HG02884 (cell line): ENCODE measurements at regions not wholly inside any gene's neighbourhood (a gene's known extent, or its start where the extent isn't known, plus 50 kb on each side); places are given as distances from the start of the nearest gene placed in this dataset.

Source experiments
- ATAC-seq: cut with Tn5 transposase; IDR thresholded peaks from one replicate; pipeline ENCODE4 v1.9.1; 2021; ENCODE audit warnings: mild to moderate bottlenecking, moderate library complexity; ENCODE audit not compliant: unreplicated experiment

DNA sequence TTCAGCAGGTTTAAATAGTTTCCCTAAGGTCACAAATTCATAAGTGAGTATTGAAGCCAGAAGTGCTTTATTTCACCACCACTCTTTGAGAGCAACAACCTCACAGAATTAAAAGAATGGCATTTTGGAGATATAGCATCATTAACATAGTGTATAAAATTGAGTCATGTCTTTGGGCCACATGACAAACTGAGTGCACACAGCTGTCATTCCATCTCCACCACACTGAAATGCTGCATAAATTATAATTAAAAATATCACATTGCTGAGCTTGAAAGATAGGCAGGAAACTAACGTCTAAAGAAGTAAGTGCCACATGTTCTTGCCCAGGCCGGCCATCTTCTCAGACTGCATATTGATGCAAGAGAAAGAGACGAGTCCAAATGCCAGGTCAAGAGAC, 897.9 kb upstream of the CNTNAP5 start:
- no peak for ATAC-seq

DNA sequence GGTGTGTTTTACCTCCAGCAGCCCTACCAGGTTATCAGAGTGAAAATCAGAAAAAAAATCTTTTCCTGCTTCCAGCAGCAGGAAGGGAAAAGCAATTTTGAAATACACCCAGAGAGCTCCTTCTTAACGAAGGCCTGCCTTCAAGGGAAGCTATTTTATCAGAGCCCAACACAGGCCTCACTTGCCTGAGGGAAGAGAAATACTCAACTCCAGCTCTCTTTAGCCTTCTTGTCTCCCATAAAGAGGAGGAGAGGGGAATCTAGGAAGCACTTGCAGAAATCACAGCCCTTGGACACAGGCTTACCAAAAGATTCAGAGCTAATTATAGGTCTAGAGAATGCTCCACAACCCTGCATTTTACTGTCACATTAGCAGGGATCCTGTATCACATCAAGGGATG, 896.1 kb upstream of the CNTNAP5 start:
- ATAC-seq, result no peak

DNA sequence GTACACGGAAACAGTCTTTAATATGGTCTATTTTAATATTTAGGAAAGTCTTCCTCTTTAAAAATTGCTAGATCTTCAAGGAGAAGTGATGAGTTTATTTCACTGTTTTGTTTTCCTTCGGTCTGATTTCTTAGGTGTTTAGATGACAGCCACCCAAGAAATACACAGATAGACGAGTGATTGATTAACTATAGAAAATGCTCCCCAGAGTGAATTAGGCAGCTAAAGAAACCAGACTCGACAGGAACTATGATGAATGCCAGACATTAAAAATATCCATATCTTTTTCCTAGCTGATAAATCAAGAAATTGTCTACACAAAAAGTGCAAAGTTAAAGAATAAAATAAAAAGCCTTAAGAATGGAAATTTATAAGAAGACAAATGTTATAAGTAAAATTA, 888.7 kb upstream of the CNTNAP5 start:
- no peak for ATAC-seq

DNA sequence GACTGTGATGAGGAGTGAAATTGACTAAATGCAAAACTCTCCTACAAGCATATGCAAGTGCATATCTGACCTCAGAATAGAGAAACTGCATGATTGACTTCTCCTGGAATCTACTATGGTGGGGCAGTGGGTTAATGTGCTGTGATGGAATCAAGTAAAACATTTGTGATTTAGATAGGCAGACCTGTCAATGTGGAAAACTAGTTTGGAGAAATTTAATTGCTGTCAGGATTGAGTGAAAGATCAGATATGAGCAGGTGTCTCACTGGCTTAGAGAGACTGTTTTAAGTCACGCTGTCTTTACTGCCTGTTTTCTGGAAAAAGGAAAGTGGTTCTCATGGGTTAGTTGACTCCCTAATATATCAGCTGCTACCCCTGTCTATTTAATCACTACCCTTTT, 881.0 kb upstream of the CNTNAP5 start:
- ATAC-seq, result no peak

DNA sequence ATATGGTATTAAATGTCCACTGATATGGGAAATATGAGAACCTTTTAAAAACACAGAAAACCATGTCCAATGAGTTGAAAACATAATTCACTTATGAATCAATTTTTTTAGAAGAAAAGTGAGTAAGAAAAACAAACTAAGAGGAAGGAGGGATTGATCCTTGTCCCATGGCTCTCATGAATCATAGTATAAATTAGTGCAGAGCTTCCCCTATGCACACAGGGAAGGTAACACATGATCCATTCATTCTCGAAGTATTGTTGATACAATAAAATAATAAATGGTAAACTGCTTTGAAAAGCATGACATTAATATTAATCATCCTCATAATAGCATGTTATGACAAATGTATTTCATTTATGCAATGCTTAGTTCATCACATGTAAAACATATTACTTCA, 872.0 kb upstream of the CNTNAP5 start:
- ATAC-seq, result no peak

GRCh38 chr2:123154195-123154594, 870.9 kb upstream of the CNTNAP5 start:
- no peak for ATAC-seq

- ATAC-seq, result no peak
Observed at GRCh38 chr2:123157016-123157415, 868.1 kb upstream of the CNTNAP5 start.

DNA sequence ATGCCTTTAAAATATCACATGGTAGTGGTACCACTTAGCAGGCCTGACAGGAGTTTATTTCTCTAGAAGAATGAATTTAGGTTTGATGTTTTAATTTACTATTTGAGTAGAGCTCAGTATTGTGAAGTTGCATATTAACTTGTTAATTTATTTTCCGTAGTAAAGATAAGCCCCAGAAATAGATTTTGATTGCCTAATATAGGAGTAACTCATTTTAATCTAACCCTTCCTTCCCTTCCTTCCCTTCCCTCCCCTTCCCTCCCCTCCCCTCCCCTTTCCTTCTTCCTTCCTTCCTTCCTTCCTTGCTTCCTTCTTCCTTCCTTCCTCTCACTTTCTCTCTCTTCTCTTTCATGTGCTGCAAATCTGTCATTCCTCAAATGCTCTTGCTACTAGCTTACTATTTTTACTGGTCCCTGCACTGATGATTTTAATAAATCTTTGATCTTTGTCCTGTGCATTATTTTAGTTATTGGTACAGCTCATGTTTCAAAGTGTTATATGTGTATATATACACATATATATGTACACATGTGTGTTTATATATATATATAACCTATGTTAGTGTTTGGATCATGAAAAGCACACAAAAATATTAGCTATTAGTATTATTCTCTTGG, 862.6 kb upstream of the CNTNAP5 start:
- ATAC-seq, result no peak

- no peak for ATAC-seq
Observed at GRCh38 chr2:123163398-123163797, 861.7 kb upstream of the CNTNAP5 start.

DNA sequence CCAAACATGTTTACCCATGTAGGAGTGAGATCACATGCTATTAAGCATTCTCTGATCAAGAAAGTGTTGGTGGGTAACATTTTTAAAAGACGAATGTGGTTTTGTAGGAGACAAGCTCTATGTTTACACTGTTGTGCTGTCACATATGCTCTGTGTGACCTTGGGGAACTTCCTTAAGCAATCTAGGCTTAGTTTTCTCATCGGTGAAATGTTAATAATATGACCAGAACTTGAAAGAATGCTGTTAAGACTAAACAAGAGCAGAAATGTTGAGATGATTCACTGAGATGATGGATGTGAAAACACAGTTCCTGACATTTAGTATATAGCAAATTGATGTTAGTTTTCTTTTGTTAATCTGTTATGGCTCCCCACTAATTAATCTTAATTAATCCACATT, 860.9 kb upstream of the CNTNAP5 start:
- ATAC-seq, result no peak

- no peak for ATAC-seq
Observed at GRCh38 chr2:123165616-123166015, 859.5 kb upstream of the CNTNAP5 start.

- ATAC-seq, result no peak
Observed at GRCh38 chr2:123179526-123179925, 845.6 kb upstream of the CNTNAP5 start.

- no peak for ATAC-seq
Observed at GRCh38 chr2:123195957-123196356, 829.1 kb upstream of the CNTNAP5 start.

GRCh38 chr2:123200035-123200434, 825.1 kb upstream of the CNTNAP5 start:
- ATAC-seq, result no peak

DNA sequence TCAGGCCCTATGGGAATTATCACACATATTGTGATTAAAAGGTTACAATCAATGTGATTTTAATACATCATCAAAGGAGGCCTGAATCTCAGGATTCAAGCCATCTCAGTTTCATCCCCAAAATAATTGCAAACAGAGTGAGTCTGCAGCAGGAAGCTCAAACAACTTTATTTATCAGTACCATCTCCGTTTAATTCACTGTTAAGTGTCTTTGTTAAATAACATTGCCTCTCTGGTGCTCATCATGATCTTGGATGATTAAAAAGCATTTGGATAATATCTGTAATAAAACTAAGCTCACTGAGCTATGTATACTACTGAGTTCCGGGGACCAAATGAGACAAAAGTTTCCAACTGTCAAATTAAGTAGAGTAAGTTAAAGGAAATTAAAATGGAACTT, 817.8 kb upstream of the CNTNAP5 start:
- no peak for ATAC-seq

DNA sequence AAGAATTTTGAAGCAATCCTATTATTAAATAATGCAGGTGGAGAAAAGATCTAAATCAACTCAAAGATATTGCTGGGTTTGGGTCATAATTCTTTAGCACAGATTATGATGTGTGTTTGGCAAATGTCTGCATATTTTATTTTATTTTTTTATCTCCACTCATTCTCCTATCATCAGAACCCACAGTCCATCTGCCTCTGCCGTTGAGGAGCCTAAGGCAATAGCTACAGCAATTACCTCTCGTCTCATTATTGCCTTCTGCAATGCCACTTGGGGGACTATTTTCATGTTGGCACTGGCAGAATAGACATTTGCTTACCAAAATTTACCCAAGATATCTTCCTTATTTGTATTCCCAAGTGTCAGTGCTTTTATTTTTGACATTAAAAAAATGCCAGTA, 815.9 kb upstream of the CNTNAP5 start:
- no peak for ATAC-seq

- no peak for ATAC-seq
Observed at GRCh38 chr2:123211181-123211580, 813.9 kb upstream of the CNTNAP5 start.

DNA sequence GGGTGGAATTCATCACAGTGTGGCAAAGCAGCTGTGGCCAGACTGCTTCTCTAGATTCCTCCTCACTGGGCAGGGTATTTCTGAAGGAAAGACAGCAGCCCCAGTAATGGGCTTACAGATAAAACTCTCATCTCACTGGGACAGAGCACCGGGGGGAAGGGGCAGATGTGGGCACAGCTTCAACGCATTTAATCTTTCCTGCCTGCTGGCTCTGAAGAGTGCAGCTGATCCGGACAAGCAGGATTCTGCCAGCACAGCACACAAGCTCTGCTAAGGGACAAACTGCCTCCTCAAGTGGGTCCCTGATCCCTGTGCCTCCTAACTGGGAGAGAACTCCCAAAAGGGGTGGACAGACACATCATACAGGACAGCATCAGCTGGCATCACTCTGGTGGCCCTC, 779.9 kb upstream of the CNTNAP5 start:
- ATAC-seq, result no peak

GRCh38 chr2:123258877-123259539, 766.1 kb upstream of the CNTNAP5 start:
- no peak for ATAC-seq

- ATAC-seq, result no peak
Observed at GRCh38 chr2:123262856-123263255, 762.2 kb upstream of the CNTNAP5 start.

DNA sequence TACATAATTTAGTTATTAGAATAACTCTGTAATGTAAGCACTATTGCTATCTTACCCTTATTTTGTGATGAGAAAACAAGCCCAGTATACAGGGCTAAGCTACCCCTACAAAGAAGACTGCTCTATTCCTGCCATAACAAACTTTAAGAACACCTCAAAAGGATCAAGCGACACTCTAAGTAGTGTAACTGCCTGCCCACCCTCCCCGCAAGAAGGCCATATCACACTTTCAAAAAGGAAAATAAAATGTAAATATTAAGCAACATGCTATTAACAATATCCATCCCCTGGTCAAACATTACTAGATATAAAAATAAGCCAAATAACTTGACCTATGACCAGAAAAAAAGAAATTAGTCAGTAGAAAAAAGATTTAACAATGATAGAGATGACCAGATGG, 741.7 kb upstream of the CNTNAP5 start:
- ATAC-seq, result no peak

- no peak for ATAC-seq
Observed at GRCh38 chr2:123303731-123304130, 721.4 kb upstream of the CNTNAP5 start.
